AG04450 (cell line): ENCODE measurements at regions not wholly inside any gene's neighbourhood (a gene's known extent, or its start where the extent isn't known, plus 50 kb on each side); places are given as distances from the start of the nearest gene placed in this dataset.

Experiments
- CTCF ChIA-PET: fragments of 300-600, 350-600 bp; formaldehyde crosslinking; extraction: SDS; loops from one replicate; lab custom pipeline; 2022; ENCODE audit warnings: antibody characterized with exemption, inconsistent platforms; lab: Charles Lee
- POLR2A ChIA-PET: fragments of 350-600 bp; formaldehyde crosslinking; extraction: SDS; loops from one replicate; lab custom pipeline; 2021; ENCODE audit warnings: antibody characterized with exemption, inconsistent platforms; lab: Yijun Ruan, JAX
- DNase-seq: peaks from one replicate; pipeline ENCODE4 v3.0.0-alpha.2; 2011; ENCODE audit warnings: low read depth, low spot score
- H3K27ac ChIP-seq: one replicate; pipeline ENCODE4 v1.5.1; 2012; ENCODE audit warnings: low read depth, low read length, control low read depth
- H3K27me3 ChIP-seq: one replicate; pipeline ENCODE4 v1.6.0; 2012; ENCODE audit warnings: low read length; ENCODE audit not compliant: control insufficient read depth, insufficient read depth
- H3K4me3 ChIP-seq: 2 replicates; pipeline ENCODE4 v1.5.1; 2011; ENCODE audit warnings: mild to moderate bottlenecking, low read depth, low read length, control low read depth
- H3K9me3 ChIP-seq: 2 replicates; pipeline ENCODE4 v1.5.1; 2012; ENCODE audit warnings: low read length; ENCODE audit not compliant: control insufficient read depth, insufficient read depth
- TF ChIP-seq, protein P1 (sequence below): IDR thresholded peaks from 2 replicates; pipeline ENCODE4 v1.5.1; 2011; ENCODE audit warnings: low read depth, low read length, control low read depth, inconsistent platforms

DNA sequence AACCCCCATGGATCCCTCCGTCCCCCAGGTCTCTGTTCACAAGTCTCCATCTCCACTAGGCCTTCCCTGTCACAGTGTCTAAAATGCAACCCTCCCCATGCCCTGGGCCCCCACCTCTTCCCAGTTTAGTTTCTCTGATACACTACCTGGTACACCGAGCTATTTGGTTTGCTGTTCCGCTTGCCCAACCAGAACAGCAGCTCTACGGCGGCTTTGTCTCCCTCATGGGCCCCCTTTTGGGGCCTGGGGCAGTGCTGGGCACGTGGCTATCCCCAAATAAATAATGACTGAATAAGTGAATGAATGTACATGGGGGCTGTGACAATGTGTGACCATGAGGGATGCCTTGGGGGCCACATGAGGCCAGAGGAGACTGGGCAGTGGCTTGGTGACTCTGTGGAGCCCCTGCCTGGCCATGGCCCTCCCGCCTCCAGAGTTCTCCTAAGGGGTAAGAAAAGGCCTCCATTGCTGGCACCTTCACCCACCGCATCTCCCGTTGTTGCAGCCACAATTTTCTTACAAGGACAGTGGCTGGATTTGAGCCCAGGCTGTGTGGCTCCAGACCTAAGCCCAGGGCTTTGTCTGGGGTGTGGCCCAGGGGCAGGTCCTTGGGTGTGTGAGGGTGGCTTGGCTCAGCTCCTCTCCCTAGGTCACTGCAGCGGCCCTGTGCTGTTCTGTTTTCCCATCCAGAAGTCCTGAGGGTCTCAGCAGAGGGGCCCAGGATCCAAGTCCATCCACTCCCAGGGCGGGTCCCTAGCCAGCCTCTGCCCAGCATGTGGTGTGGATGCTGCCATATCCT, 408.5 kb upstream of the SULF2 start:
- ChIA-PET CTCF (no interaction called here), POLR2A (no interaction called here)
- Histone ChIP-seq H3K27me3 (peaks cover 9% of the 10 kb centered on the region), H3K9me3 (peaks cover 10% of the 10 kb centered on the region; the same call in 1 of the 2 replicates), H3K4me3 (no peak overlapping the region), H3K27ac (no peak overlapping the region)
- DNase-seq = no peak
- TF ChIP-seq, protein P1, sequence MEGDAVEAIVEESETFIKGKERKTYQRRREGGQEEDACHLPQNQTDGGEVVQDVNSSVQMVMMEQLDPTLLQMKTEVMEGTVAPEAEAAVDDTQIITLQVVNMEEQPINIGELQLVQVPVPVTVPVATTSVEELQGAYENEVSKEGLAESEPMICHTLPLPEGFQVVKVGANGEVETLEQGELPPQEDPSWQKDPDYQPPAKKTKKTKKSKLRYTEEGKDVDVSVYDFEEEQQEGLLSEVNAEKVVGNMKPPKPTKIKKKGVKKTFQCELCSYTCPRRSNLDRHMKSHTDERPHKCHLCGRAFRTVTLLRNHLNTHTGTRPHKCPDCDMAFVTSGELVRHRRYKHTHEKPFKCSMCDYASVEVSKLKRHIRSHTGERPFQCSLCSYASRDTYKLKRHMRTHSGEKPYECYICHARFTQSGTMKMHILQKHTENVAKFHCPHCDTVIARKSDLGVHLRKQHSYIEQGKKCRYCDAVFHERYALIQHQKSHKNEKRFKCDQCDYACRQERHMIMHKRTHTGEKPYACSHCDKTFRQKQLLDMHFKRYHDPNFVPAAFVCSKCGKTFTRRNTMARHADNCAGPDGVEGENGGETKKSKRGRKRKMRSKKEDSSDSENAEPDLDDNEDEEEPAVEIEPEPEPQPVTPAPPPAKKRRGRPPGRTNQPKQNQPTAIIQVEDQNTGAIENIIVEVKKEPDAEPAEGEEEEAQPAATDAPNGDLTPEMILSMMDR = no peak

DNA sequence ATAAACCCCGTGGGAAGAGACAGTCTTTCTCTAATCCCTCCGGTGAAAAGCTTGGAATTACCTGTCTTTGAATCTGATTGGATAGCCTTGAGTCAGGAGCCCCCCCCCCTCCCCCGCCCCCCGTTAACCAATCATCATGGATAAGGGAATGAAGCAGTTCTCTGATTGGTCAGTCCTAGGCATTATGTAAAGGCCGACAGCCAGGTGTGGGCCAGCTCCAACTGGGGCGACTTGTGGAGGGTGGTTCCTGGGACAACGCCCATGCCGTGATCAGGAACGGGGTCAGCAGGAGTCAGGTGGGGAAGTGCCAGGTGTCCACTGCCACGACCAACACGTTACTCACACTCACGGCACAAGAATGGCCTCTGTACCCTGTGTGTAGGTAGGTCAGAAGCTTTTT, 406.8 kb upstream of the SULF2 start:
- CTCF ChIA-PET = no interaction called here
- H3K27ac ChIP-seq = no peak overlapping the region
- no peak overlapping the region for H3K4me3 ChIP-seq
- TF ChIP-seq, protein P1 = no peak
- peaks cover 13% of the 10 kb centered on the region; the same call in 1 of the 2 replicates for H3K9me3 ChIP-seq
- H3K27me3 ChIP-seq = peaks cover 8% of the 10 kb centered on the region
- POLR2A ChIA-PET = no interaction called here
- DNase-seq = no peak

DNA sequence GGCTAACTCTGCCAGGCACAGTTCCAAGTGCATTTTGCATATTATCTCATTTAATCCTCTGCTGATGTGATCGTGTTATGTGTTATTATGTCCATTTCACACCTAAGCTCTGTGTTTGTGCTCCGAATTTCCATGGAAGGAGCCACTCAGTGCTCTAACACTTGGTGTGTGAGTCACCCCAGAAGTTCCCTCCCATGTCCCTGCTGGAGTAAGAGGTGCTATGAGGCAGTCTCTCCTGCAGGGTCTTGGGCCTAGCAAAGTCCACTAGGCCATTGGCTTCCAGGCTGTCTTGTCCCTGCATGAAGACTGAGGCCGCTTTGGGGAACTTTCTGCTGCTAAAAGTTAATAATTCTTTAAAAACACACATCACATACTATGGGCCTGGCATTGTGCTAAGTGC, 405.9 kb upstream of the SULF2 start:
- ChIA-PET CTCF (no interaction called here), POLR2A (no interaction called here)
- Histone ChIP-seq H3K4me3 (no peak overlapping the region), H3K9me3 (peaks cover 15% of the 10 kb centered on the region; the same call in 1 of the 2 replicates), H3K27ac (no peak overlapping the region), H3K27me3 (no peaks in the 10 kb centered on the region)
- TF ChIP-seq, protein P1 = no peak
- DNase-seq = no peak

DNA sequence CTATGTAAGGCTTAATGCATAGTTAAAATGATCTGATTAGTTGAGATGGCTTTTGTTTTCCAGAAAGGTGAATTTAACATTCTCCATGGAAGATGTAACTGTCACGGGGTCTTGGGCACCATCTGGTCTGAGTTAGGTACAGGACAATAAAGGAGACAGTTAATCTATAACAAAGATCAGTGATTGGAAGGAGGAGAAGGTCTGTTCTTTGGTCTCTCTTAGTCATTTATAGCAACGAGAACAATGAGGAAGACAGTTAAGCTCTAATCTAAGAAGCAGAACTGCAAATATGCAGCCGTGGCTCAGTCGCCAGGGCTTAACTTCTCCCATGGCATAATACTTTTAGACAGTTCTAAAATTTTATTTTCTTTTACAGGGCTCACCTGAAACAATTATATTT, 405.5 kb upstream of the SULF2 start:
- H3K4me3 ChIP-seq = no peak overlapping the region
- H3K9me3 ChIP-seq = peaks cover 15% of the 10 kb centered on the region; the same call in 1 of the 2 replicates
- POLR2A ChIA-PET = interaction anchor here (0.5 kb wide), 1 partner anchor 627 kb away, joined by 5 read pairs; no protein-coding TSS in a partner anchor
- TF ChIP-seq, protein P1 = no peak
- CTCF ChIA-PET = no interaction called here
- no peaks in the 10 kb centered on the region for H3K27me3 ChIP-seq
- no peak overlapping the region for H3K27ac ChIP-seq
- no peak for DNase-seq

DNA sequence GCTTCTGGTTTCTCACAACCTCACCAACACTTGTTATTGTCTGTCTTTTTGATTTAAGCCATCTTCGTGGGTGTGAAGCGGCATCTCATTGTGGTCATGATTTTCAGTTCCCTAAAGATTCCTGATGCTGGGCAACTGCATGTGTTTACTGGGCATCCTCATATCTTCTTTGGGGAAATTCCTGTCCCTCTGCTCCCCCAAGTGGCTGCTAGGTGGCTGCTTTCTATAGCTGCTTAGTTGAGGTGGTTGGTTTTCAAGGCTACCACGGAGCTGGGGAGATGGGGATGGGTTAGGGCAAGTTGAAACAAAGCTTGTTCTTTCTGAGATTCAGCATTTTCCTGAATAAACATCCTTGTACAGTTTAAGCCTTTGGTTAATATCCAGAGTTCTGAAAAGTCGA, 403.9 kb upstream of the SULF2 start:
- ChIA-PET POLR2A (no interaction called here), CTCF (no interaction called here)
- no peak overlapping the region for H3K27ac ChIP-seq
- TF ChIP-seq, protein P1 = peak; percentile 22; the same call in 1 of the 2 replicates
- H3K9me3 ChIP-seq = peaks cover 8% of the 10 kb centered on the region; the same call in 1 of the 2 replicates
- H3K27me3 ChIP-seq = no peaks in the 10 kb centered on the region
- H3K4me3 ChIP-seq = no peak overlapping the region
- DNase-seq = no peak
